G401 (cell line): ENCODE measurements at regions not wholly inside any gene's neighbourhood (a gene's known extent, or its start where the extent isn't known, plus 50 kb on each side); places are given as distances from the start of the nearest gene placed in this dataset.

Experiments used
- DNase-seq: peaks from one replicate; pipeline ENCODE4 v3.0.0-alpha.2; 2015; ENCODE audit warnings: low spot score
- in situ Hi-C: cut with HindIII; loops from 2 replicates; pipeline ENCODE4 v1.10.0; 2016; ENCODE audit warnings: low sequenced_read_pairs, mixed read lengths

GRCh38 chr5:135236908-135237747, 161.9 kb downstream of the MACROH2A1 start:
- DNase-seq, result peak; percentile 15
- in situ Hi-C loops, result no loop called here

DNA sequence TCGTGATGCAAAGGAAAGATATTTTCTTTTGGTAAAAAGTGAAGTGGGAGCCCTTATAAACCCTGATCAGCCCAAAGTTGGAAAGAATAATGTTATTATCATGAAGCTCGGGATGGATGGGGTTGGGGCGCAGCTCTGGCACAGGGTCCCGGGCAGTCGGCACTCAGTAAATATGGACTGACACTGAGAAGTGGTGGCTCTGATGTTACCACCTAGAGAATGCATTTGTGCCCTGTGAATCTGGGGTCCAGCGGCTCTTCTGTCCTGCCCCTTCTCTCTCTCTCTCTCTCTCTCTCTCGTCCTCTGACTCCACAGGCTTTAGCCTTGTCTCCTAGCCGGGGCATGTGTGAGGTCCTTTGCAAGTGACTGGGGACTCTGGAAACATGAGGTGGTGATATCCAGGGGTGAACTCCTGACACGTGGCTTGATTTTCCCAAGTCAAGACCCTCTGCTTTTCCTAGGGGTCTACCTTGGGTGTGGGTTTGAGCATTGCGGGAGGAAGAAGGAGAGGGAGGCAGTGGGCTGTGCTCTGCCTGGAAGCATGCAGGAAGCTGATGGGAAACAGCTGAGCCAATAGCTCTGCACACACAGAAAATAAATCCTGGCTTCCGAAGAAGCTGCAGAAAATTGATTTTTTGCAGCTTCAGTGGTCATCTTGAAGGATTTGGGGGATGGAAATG, 162.7 kb downstream of the MACROH2A1 start:
- in situ Hi-C loops, result no loop called here
- no peak for DNase-seq

- DNase-seq, result no peak
- in situ Hi-C loops, result no loop called here
Measured at GRCh38 chr5:135235551-135236227, 163.3 kb downstream of the MACROH2A1 start.

DNA sequence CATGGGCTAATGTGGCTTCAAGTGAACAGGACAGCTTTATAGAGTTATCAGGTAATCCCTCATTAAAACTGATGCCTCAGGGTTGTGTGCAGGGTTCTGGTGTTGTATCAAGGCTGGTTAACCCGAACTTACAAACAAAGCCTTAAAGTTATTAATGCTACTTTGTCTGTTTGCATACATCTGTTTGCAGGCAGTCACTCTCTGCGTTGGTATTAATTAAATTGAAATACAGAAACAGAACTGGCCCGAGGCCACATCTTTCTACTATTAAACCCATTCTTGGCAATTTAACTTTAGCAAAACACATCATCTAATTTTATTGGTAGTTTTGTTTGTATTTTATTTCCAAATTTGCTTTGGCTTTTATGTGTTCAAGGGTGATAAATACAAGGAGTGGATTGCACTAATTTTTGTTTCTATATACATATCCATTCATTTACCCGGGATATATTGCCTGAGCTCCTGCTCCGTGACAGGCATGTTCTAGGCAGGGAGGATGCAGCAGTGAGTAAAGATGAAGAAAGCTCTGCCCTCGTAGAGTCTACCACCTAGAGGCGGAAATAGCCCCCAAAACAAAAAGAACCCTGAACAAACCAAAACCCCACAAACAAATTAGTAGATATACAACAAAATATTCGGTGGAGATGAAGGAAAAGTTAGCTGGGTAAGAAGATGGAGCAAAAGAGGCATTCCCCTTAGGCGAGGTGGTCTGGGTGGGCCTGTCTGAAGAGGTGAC, 164.2 kb downstream of the MACROH2A1 start:
- in situ Hi-C loops, result no loop called here
- no peak for DNase-seq

DNA sequence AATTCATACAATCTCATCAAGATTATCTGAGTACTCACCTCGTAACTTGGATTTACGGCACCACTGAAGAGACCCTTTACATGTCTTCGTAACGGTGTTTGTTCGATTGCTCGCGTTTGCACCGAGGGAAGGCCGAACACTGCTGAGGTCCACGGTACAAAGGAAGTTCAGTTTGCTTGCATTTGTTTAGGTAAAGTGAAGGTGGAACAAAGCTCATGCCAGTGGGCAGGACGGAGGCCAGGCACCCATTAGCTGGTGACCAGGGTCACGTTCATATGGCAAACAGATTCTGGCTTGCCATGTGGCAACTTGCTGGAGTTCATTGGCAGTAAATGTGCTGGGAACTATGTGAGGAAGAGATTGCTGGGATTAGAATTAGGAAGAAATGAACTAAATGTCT, 164.8 kb downstream of the MACROH2A1 start:
- DNase-seq, result no peak
- in situ Hi-C loops, result no loop called here

DNA sequence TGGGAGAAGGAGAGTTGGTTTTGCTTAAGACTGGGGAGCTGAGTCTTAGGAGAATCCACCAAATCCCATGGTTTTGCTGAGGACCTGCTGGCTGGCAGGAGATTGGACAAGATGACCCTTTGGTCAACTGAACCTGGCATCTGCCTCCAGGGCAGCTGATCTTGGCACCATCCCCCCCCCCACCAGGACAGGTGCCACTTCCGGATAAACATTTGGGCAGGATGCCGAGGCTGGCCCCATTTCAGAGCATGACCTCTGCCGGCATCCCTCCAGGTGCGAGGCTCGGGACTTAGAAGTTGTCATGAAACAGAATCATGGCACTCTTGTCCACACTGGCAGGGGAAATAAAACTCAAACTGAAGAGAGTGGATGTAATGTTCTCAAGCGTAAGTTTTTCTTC, 165.6 kb downstream of the MACROH2A1 start:
- in situ Hi-C loops, result no loop called here
- DNase-seq, result no peak

DNA sequence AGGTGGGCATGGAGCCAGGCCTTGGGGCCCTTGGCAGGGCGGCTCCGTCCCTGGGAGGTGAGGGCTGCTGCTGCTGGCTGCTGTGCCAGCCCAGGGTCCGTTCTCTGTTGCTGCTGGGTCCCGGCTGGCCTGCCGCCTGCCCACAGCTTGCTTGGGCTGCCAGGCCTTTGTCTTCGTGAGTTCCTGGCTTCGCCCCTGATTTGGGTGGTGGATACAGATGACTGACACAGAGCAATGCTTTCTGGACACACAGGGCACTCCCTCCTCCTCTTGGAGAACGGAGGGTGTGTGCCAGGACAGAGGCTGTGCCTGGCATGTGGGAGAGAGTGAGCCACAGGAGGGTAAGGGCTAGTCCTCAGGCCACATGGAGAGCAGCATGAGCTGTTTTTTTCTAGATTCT, 166.1 kb downstream of the MACROH2A1 start:
- DNase-seq, result peak; percentile 26
- in situ Hi-C loops, result no loop called here

DNA sequence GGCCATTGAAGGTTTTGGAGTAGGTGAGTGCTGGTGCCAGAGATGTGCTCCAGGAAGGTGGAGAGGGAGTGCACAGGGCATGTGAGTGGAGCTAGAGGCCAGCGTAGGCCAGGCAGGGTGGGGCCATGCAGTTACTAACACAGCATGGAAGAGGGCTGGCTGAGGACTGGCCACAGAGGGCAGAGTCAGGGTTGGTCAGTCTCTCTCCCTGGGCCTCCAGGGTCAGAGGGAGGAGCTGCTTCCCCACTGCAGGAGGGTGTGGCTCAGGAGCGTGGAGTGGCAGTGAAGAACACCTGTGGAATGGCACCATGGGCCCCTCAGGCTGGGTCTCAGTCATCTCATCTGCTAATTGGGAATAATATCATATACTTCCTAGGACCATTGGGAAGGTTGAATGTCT, 167.7 kb downstream of the MACROH2A1 start:
- no peak for DNase-seq
- in situ Hi-C loops, result no loop called here

- in situ Hi-C loops, result no loop called here
Measured at GRCh38 chr5:135230251-135230925, 168.6 kb downstream of the MACROH2A1 start.

GRCh38 chr5:135229679-135230132, 169.3 kb downstream of the MACROH2A1 start:
- in situ Hi-C loops, result no loop called here
- no peak for DNase-seq

More at GRCh38 chr5:135230251-135230925, 168.6 kb downstream of the MACROH2A1 start:
- no peak for DNase-seq

- DNase-seq, result no peak
- in situ Hi-C loops, result no loop called here
Measured at GRCh38 chr5:135229122-135229521, 169.9 kb downstream of the MACROH2A1 start.

- in situ Hi-C loops, result no loop called here
- DNase-seq, result no peak
Measured at GRCh38 chr5:135228222-135228621, 170.8 kb downstream of the MACROH2A1 start.

DNA sequence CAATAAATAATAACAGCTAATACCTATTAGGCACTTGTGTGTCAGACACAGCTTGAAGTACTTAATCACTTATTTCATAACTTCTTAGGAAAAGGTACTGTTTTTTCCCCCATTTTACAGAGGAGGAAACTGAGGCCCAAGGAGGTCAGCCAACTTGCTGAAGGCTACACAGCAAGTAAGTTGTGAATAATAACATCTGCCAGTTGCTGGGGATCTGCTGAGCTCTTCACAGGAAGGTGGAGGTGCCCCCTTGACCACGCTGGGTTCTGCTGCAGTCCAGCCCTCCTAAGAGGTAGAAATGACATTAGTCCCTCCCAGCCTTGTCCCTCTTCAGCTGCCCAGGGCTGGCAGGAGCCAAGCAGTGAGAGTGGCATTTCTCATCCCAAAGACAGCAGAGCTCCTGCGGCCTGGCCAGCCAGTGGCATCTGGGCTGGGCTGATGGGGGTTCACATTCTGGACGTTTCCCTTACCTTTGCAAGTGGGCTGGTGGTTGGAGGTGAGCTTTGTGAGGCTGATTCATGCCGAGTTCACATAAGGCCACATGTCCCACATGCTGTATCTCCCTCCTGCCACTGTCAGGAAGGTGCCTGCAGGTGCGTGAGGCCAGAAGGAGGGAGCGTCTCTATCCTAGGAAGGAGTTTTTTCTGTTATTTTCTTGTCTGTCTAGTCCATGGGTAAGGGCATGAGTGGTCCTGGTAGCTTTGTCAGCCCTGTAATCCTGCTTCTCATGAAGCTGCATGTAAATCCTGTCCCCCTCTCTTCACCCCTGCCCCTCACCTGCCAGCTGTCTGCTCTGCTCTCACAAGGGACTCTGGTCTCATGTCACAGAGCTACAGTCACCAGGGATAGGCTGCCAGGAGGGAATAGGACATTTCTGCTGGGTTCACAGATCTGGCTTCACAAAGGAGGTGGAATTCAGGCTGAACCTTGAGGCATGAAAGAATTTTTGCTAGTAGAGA, 171.7 kb downstream of the MACROH2A1 start:
- in situ Hi-C loops, result no loop called here

DNA sequence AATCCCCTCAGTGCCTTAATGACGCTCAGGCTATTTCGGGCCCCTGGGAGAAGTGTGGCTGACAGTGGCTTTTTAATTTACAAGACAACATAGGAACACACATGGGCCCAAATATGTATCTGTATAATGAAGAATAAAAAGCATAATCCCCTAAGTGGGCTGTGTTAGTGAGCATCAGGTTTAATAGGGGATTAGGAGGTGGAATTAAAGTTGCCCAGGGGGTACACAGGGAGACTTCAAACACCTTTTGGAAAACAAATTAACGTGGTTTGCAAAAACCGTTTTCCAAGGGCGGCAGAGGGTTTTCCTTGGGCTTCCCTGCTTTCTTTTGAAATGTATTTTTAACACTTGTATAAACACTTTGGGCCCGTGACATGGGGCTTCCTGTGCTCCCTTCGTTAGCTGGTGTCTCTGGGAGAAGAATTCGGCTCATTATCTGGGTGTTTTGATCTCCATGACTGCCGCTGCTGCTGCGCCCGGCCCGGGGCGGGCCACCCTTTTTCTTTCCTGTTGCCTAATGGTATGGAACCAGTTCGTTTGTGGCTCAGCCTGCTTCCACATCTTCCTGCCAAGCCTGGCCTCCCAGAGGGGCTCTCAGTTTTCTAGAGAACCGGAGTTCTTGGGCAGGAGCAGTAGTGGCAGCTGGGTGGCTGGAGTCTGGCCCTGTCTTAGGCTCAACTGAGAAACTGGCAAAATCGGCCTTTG, 173.0 kb downstream of the MACROH2A1 start:
- no peak for DNase-seq
- in situ Hi-C loops, result no loop called here

More for the DNA sequence above, 171.7 kb downstream of the MACROH2A1 start:
- no peak for DNase-seq

DNA sequence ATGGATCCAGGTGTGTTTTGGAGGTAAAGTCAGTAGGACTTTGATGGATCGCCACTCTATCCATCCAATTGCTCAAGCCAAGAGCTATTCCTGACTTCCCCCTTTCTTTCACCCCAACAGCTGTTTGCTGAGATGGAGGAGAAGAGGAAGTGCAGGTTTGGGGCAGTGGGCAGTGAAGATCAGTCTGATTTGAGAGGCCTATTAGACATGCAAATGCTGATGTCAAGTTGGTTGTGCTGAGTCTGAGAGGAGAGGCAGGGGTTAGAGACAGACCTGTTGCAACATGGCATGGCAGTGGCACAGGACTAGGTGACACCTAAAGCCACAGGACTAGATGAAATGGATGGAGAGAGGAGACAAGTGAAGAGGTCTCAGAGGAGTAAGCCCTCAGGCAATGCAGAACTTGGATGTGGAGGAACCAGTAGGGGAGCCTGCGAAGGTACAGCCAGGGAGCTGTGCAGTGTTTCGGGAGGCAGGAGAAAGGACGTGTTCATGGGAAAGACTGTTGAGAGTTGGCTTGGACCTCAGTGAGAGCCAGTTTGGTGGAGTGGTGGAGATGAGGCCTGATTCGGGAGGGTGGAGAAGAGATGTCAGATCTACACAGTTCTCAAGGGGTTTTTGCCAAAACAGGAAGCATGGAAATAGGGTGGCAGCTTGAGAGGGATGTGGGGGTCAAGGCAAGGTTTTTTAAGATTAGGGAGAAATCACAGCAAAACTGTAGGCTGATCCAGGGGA, 175.0 kb downstream of the MACROH2A1 start:
- no peak for DNase-seq
- in situ Hi-C loops, result loop anchor here (25.0 kb wide), 1 partner anchor 212 kb away; no protein-coding TSS in a partner anchor

DNA sequence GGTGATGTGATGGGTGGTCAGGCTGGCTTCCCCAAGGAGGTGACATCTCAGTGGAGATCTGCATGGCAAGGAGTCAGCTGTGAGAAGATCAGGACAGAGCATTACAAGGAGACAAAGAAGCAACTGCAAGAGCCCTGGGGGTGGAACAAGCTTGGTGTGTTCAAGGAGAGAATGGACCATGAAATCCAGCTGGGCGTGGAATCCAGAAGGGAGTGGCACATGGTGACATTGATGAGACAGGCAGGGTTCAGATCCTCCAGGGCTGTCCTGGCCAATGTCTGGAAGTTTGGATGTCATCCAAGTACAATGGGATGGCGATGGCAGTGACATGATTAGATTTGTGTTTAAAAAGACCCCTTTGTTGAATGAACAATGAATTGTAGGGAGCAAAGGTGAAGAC, 175.6 kb downstream of the MACROH2A1 start:
- DNase-seq, result no peak
- in situ Hi-C loops, result loop anchor here (25.0 kb wide), 1 partner anchor 211 kb away; no protein-coding TSS in a partner anchor
